AG10803 (cell line): ENCODE measurements at regions not wholly inside any gene's neighbourhood (a gene's known extent, or its start where the extent isn't known, plus 50 kb on each side); places are given as distances from the start of the nearest gene placed in this dataset.

Experiments
- DNase-seq: peaks from one replicate; pipeline ENCODE4 v3.0.0; 2010; ENCODE audit warnings: low read depth
- H3K4me3 ChIP-seq: 2 replicates; pipeline ENCODE4 v1.5.1; 2011; ENCODE audit warnings: mild to moderate bottlenecking, low read length, control low read depth
- CTCF ChIP-seq: conservative IDR thresholded peaks from 2 replicates; pipeline ENCODE4 v1.5.1; 2011; ENCODE audit warnings: mild to moderate bottlenecking, low read length, control low read depth, inconsistent platforms

GRCh38 chr1:114260805-114261484, 107.3 kb upstream of the SYT6 start:
- H3K4me3 ChIP-seq = no peak overlapping the region
- TF ChIP-seq CTCF = no peak

GRCh38 chr1:114259511-114260160, 106.0 kb upstream of the SYT6 start:
- H3K4me3 ChIP-seq = no peak overlapping the region
- DNase-seq = no peak
- TF ChIP-seq CTCF = no peak

More at GRCh38 chr1:114260805-114261484, 107.3 kb upstream of the SYT6 start:
- no peak for DNase-seq

DNA sequence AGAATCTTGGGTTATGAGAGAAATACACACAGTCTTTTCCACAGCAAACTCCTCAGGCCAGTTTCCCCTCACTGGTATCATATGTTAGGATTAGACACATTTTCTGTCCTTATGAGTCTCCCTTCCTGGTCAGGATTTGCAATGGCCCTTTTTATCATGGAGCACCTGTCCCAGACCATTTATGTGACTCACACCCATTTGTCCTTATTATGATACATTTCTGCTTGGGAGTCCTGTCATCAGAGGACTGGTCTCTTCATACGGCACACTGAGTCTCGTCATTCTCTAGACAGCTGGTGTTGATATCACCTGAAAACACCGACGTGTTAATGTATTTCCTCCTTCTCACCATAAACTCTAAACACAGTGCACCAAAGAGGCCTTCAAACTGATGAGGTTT, 105.0 kb upstream of the SYT6 start:
- no peak for TF ChIP-seq CTCF
- no peak overlapping the region for H3K4me3 ChIP-seq
- no peak for DNase-seq

- H3K4me3 ChIP-seq = no peak overlapping the region
- DNase-seq = no peak
- TF ChIP-seq CTCF = no peak
These were observed 104.4 kb upstream of the SYT6 start for GRCh38 chr1:114258074-114258473.

GRCh38 chr1:114257554-114257953, 103.9 kb upstream of the SYT6 start:
- H3K4me3 ChIP-seq = no peak overlapping the region
- TF ChIP-seq CTCF = no peak
- DNase-seq = no peak

GRCh38 chr1:114253900-114254299, 100.2 kb upstream of the SYT6 start:
- TF ChIP-seq CTCF = no peak
- DNase-seq = no peak
- H3K4me3 ChIP-seq = no peak overlapping the region

DNA sequence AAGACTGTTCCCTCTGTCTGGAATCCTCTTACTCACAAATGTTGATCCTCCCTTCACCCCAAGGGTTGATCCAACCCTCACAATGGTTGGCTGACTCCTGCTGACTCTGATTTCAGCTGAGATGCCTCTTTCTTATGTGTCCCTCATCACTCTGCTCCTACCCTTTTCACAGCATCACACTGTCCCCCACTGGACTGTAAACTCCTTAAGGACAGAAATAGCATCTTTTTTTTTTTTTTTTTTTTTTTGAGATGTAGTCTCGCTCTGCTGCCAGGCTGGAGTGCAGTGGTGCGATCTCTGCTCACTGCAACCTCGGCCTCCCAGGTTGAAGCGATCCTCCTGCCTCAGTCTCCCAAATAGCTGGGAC, 97.9 kb upstream of the SYT6 start:
- H3K4me3 ChIP-seq = no peak overlapping the region
- no peak for DNase-seq
- TF ChIP-seq CTCF = no peak
